ENCODE measurements at regions not wholly inside any gene's neighbourhood (a gene's known extent, or its start where the extent isn't known, plus 50 kb on each side); places are given as distances from the start of the nearest gene placed in this dataset.

- no peak overlapping the region for H3K4me3 ChIP-seq (ENCODE audit: low read depth, low read length)
- no peak for TF ChIP-seq CTCF (IDR thresholded peaks at IDR 0.05; ENCODE audit: low read depth, low read length)
Observed at GRCh38 chr7:131621652-131622051, 65.2 kb upstream of the PODXL start.

DNA sequence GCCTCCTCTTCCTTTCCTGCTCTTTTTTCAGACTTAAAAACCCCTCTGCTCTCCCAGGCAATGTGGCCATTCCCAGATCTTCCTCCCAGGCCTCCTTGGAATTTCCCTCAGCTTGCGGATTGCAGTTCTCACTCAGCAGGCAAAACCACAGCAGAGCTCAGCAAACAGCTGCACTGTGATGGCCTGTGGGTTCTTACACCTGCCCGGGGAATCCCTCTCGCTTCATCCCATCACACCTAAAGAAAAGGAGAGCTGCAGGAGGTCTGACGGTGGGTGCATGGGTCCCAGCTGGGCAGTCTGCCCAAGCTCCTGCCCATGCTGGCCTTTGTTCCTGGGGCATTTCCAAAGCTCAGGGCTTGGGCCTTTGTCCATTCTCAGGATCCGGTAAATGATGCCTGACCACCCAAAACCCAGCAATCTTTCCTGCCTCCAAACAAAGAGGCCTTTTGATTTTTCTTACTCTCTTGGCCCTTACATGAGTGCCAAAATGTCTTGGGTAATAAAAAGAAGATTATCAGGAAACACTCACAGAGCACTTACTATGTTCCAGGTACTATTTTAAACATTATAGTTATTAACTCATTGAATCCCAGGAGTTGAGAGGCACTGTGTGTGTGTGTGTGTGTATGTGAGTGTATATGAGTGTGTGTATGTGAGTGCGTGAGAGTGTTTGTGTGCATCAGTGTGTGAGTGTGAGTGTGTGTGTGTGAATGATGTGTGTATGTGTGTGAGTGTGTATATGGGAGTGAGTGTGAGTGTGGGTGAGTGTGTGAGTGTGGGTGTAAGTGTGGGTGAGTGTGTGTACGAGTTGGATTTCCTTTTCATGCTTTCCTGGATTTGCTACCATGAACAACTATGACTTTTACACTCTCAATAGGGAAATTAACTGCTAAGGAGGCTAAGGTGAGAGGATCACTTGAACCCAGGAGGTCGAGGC, 64.5 kb upstream of the PODXL start:
- no peak for TF ChIP-seq CTCF (IDR thresholded peaks at IDR 0.05; ENCODE audit: low read depth, low read length)
- H3K4me3 ChIP-seq (ENCODE audit: low read depth, low read length) = no peak overlapping the region

DNA sequence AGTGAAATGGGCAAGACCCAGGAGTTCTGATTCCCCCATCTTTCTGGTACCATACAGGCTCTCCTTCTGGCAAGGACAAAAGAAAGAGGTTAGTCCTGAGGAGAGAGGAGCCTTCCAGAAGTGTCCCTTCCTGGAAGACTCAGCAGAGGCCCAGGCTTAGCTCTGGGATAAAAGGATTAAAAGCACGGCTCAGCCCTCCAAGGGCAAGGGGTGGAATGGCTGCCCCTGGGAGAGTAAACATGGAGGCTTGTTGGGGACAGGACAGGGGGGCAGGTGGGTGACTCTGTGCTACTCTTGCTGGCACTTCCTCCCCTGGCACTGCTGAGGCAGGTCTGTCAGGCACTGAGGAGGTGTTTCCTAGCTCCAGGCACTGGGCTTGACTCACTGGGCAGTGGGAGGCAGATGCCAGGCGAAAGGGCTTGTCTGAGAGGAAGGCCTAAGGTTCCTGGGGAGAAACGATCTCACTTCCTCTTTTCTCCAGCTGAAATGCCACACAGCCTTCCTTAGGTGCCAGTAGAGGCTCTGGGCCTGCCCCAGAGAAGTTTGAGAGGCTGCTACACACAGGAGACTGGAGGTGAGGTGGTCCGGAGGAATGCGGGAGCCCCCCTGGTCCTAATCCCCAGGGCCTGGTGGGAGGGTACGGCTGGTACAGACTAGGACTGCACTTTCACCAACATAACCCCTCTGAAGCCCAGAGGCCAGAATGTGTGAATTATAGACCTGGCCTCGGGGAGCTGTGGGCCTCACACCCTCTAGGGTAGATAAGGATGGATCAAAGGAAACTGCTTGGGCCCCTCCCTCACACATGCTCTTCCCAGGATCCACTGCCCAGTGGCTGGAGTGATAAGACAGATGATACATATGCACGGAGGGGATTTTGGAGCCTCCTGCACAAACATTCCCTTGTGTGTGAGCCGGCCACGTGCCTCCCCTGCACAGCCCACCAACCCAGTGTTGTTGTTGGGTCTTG, 63.2 kb upstream of the PODXL start:
- no peak overlapping the region for H3K4me3 ChIP-seq (ENCODE audit: low read depth, low read length)
- TF ChIP-seq CTCF (IDR thresholded peaks at IDR 0.05; ENCODE audit: low read depth, low read length) = no peak

GRCh38 chr7:131618391-131618790, 62.0 kb upstream of the PODXL start:
- no peak for TF ChIP-seq CTCF (IDR thresholded peaks at IDR 0.05; ENCODE audit: low read depth, low read length)
- H3K4me3 ChIP-seq (ENCODE audit: low read depth, low read length) = no peak overlapping the region

DNA sequence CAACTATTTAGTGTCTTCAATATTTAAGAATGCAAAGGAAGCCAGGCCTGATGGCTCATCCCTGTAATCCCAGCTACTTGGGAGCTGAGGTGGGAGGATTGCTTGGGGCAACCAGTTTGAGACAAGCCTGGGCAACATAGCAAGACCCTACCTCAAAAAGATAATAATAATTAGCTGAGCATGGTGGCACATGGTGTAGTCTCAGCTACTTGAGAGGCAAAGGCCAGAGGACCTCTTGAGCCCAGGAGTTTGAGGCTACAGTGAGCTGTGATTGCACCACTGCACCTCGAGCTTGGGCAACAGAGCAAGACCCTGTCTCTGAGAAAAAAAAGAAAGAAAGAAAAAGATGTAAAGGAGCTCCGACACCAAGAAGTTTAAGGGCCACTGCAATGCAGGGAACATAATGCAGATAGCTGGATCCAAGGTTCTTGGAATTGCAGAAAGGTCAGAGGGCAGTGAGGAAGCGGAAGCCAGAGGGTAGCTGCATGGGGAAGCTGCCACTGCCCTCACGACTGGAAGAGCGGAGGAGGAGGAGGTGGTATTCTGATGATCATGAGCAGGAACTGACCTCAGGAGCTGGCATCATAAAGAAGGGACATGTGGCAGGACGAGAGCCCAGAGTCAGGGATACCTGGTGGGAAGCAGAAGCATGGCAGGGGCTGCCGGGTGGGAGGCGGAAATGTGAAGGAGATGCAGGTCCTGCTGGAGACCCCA, 60.2 kb upstream of the PODXL start:
- no peak overlapping the region for H3K4me3 ChIP-seq (ENCODE audit: low read depth, low read length)
- TF ChIP-seq CTCF (IDR thresholded peaks at IDR 0.05; ENCODE audit: low read depth, low read length) = no peak

- no peak for TF ChIP-seq CTCF (IDR thresholded peaks at IDR 0.05; ENCODE audit: low read depth, low read length)
- H3K4me3 ChIP-seq (ENCODE audit: low read depth, low read length) = no peak overlapping the region
Observed at GRCh38 chr7:131613909-131614308, 57.5 kb upstream of the PODXL start.
